Kidney (tissue), 13 donors: ENCODE measurements at regions not wholly inside any gene's neighbourhood (a gene's known extent, or its start where the extent isn't known, plus 50 kb on each side); places are given as distances from the start of the nearest gene placed in this dataset.
A peak's percentile ranks its signal among the peaks of the same experiment; 100 is the strongest.

Experiments
- DNase-seq, 5 donors: peaks; one replicate each; pipeline ENCODE4 v3.0.0-alpha.2; 2013 to 2020
- FAIRE-seq: peaks from 2 replicates; lab custom pipeline; 2012; peaks lifted over from hg19 to GRCh38; lab: Jason Lieb, UNC
- H3K27ac ChIP-seq, 2 donors: one replicate each; pipeline ENCODE4 v1.7.0; 2013; ENCODE audit warnings: low read depth in 2 of 2, low read length in 2 of 2, inconsistent platforms in 1 of 2
- H3K27me3 ChIP-seq: one replicate; pipeline ENCODE4 v1.7.1; 2013; ENCODE audit warnings: low read length, inconsistent platforms; ENCODE audit not compliant: control insufficient read depth, insufficient read depth
- H3K36me3 ChIP-seq, 3 donors: one replicate each; pipeline versions ENCODE4 v1.7.0 to v1.7.1; 2013; ENCODE audit warnings: low read length in 3 of 3, control low read depth in 1 of 3, inconsistent platforms in 1 of 3; ENCODE audit not compliant: insufficient read depth in 3 of 3, control insufficient read depth in 2 of 3
- H3K4me1 ChIP-seq, 3 donors: one replicate each; pipeline versions ENCODE4 v1.7.0 to v1.7.1; 2013; ENCODE audit warnings: low read length in 3 of 3, inconsistent platforms in 1 of 3, low read depth in 1 of 3; ENCODE audit not compliant: control insufficient read depth in 2 of 3, insufficient read depth in 2 of 3
- H3K4me3 ChIP-seq, 3 donors: one replicate each; pipeline versions ENCODE4 v1.7.0 to v1.8.1; 2013; ENCODE audit warnings: low read length in 3 of 3, control low read depth in 1 of 3, inconsistent platforms in 1 of 3
- H3K9ac ChIP-seq, 3 donors: one replicate each; pipeline versions ENCODE4 v1.7.0 to v1.7.1; 2013; ENCODE audit warnings: low read length in 3 of 3, control low read depth in 1 of 3, inconsistent platforms in 1 of 3
- H3K9me3 ChIP-seq, 3 donors: one replicate each; pipeline versions ENCODE4 v1.7.0 to v1.7.1; 2013; ENCODE audit warnings: low read length in 3 of 3, control low read depth in 1 of 3, inconsistent platforms in 1 of 3; ENCODE audit not compliant: control insufficient read depth in 2 of 3, insufficient read depth in 1 of 3
- CTCF ChIP-seq: IDR thresholded peaks from 3 replicates; pipeline ENCODE4 v1.5.1; 2012; ENCODE audit warnings: mild to moderate bottlenecking, moderate library complexity, borderline replicate concordance; ENCODE audit not compliant: insufficient read depth; ENCODE audit errors: extremely low read depth
- intact Hi-C: fragments of 100-400 bp; cut with DNase I; formaldehyde crosslinking; loops from one replicate; pipeline ENCODE4 v1.11.1; 2022
- donor health status: control.
- donor health status: control.
- donor health status: control.
- donor health status: control.
- donor health status: control.
- donor health status: DM: yes; HTN: yes; CAD: no.
- donor health status: Normal renal cell carcinoma (clear cell type).

DNA sequence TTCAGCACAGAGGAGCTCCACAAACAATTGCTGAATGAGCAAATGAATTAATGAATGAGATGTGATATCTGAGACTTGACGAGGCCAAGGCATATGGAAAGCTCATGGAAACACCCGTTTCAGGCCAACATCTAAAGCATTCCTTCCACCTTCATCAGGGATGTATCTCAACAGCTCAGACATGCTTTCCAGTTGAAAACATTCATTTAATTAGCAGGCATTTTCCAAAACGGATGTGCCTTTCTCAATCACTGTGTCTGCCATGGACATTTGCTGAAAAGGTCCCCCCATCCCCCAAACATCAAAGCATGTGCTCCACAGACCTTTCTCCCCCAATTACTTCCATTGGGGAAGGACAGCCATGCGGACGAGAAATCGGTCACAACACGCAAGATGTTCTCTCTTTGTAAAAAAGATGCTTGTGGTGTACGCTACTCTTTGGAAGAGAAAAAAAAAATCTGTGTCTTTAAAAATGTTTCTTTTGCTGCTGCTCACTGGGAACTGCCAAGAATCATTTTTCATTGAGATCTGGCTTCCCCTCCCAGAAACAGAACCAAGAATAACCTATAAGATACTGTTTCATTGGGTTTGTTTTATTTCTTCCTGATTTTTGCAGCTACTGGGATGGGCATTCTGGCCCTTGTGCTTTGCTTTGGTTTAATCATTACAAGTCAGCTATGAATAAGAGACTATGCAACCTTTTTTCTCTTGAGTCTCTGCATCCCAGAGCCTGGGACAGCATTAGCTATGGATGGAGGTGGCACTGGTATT lies 528.2 kb downstream of the MED13L start:
- Histone ChIP-seq H3K9ac (no peak overlapping the region), H3K27me3 (no peaks in the 10 kb centered on the region), H3K27ac (no peak overlapping the region), H3K9me3 (no peaks in the 10 kb centered on the region), H3K4me1 (peaks cover 0 to 2% (median 0%) of the 10 kb centered on the region in 3 donors), H3K4me3 (no peak overlapping the region), H3K36me3 (no peaks in the 10 kb centered on the region)
- no peak for TF ChIP-seq CTCF
- intact Hi-C loops: no loop called here
- DNase-seq: peak in 1 of 5 donors; percentile 47
- FAIRE-seq: no peak

GRCh38 chr12:115740586-115741155 lies 536.8 kb downstream of the MED13L start:
- Histone ChIP-seq H3K4me3 (no peak overlapping the region), H3K9ac (no peak overlapping the region), H3K4me1 (no peaks in the 10 kb centered on the region), H3K27me3 (no peaks in the 10 kb centered on the region), H3K36me3 (no peaks in the 10 kb centered on the region), H3K9me3 (no peaks in the 10 kb centered on the region), H3K27ac (no peak overlapping the region)
- intact Hi-C loops: no loop called here
- DNase-seq: no peak
- no peak for TF ChIP-seq CTCF
- no peak for FAIRE-seq

DNA sequence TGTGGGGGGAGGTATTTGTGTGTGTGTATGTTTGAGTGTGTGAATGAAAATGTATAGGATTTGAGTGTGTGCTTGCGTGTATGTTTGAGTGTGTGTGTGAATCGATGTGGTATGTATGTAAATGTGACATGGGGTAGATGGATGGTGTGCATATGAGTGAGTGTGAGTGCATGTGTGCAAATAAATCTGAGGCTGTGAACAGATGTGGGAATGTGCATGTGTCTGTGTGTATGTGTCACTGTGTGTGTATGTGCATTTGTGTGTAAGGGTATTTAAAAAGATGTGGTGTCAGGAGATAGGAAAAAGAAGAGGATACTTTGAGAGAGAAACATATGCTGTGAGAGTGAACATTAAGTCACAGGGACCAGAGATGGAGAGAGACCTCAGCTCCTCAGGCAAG lies 539.6 kb downstream of the MED13L start:
- no peaks in the 10 kb centered on the region for H3K9me3 ChIP-seq
- H3K27ac ChIP-seq: no peak overlapping the region
- DNase-seq: no peak
- no peaks in the 10 kb centered on the region for H3K27me3 ChIP-seq
- TF ChIP-seq CTCF: no peak
- H3K36me3 ChIP-seq: no peaks in the 10 kb centered on the region
- FAIRE-seq: no peak
- H3K4me1 ChIP-seq: no peaks in the 10 kb centered on the region
- no peak overlapping the region for H3K4me3 ChIP-seq
- intact Hi-C loops: no loop called here
- H3K9ac ChIP-seq: no peak overlapping the region

- TF ChIP-seq CTCF: no peak
- intact Hi-C loops: no loop called here
- no peak overlapping the region for H3K4me3 ChIP-seq
- no peak for FAIRE-seq
- no peaks in the 10 kb centered on the region for H3K36me3 ChIP-seq
- no peaks in the 10 kb centered on the region for H3K9me3 ChIP-seq
- no peak overlapping the region for H3K9ac ChIP-seq
- no peaks in the 10 kb centered on the region for H3K27me3 ChIP-seq
- H3K27ac ChIP-seq: no peak overlapping the region
- no peaks in the 10 kb centered on the region for H3K4me1 ChIP-seq
- DNase-seq: no peak
Observed at GRCh38 chr12:115736360-115736759, 541.1 kb downstream of the MED13L start.
